HG02885 (cell line): ENCODE measurements at regions not wholly inside any gene's neighbourhood (a gene's known extent, or its start where the extent isn't known, plus 50 kb on each side); places are given as distances from the start of the nearest gene placed in this dataset.

Experiments
- ATAC-seq: cut with Tn5 transposase; IDR thresholded peaks from one replicate; pipeline ENCODE4 v1.9.1; 2021; ENCODE audit warnings: mild to moderate bottlenecking; ENCODE audit not compliant: unreplicated experiment, poor library complexity

GRCh38 chr17:81345228-81346089 lies 49.8 kb upstream of the BAHCC1 start:
- ATAC-seq: peak; percentile 50
